K562 (cell line): ENCODE measurements at regions not wholly inside any gene's neighbourhood (a gene's known extent, or its start where the extent isn't known, plus 50 kb on each side); places are given as distances from the start of the nearest gene placed in this dataset.

Experiments
- ATAC-seq: fragments of 200-7000 bp; cut with Tn5 transposase; 3 replicates; pipeline ENCODE4 v1.9.1; 2020; ENCODE audit warnings: moderate library complexity
- BruUV-seq: library from RNA; stranded (reverse); fragments of 400-500 nt; replicated peaks from 2 replicates; lab custom pipeline; 2021; lab: Mats Ljungman, UMichigan
- CTCF ChIA-PET: fragments of 300-600 bp; formaldehyde crosslinking; extraction: SDS; loops from one replicate; lab custom pipeline; 2021; ENCODE audit warnings: low intra/inter-chr PET ratio; lab: Yijun Ruan, JAX
- POLR2A ChIA-PET: fragments of 300-600, 350-650 bp; sonication (Branson Sonifier 250); formaldehyde crosslinking; extraction: SDS; loops from one replicate; lab custom pipeline; 2021; ENCODE audit warnings: antibody characterized with exemption, inconsistent platforms; lab: Yijun Ruan, JAX
- DNase-seq, 4 experiments: peaks; one replicate each; pipeline versions ENCODE4 v3.0.0 to v3.0.0-alpha.2; 2011 to 2018; ENCODE audit warnings: low spot score in 3 of 4, mixed read lengths in 3 of 4; ENCODE audit errors: extremely low read depth in 1 of 4
- FAIRE-seq: peaks from 2 replicates; lab custom pipeline; 2011; peaks lifted over from hg19 to GRCh38; lab: Jason Lieb, UNC
- H2AFZ ChIP-seq: 2 replicates; pipeline ENCODE4 v1.6.0; 2011; ENCODE audit warnings: low read depth, low read length, control low read depth, inconsistent platforms
- H3K27ac ChIP-seq: fragments of 200-600 bp; 3 replicates; pipeline ENCODE4 v1.8.0; 2011; ENCODE audit warnings: low read depth, mild to moderate bottlenecking, control low read depth, inconsistent platforms, low read length, moderate library complexity, mixed read lengths; ENCODE audit errors: extremely low read depth
- H3K27me3 ChIP-seq, 2 experiments: fragments of 300-600 bp in 1 of 2; 2 replicates in 1 of 2; 3 replicates in 1 of 2; pipeline versions ENCODE4 v1.6.0 to v1.8.0; 2011; ENCODE audit warnings: inconsistent platforms in 2 of 2, low read length in 2 of 2, mild to moderate bottlenecking in 1 of 2, mixed read lengths in 1 of 2, moderate library complexity in 1 of 2; ENCODE audit not compliant: control insufficient read depth in 2 of 2, insufficient read depth in 2 of 2
- H3K36me3 ChIP-seq: fragments of 300-600 bp; 3 replicates; pipeline ENCODE4 v1.8.0; 2011; ENCODE audit warnings: mild to moderate bottlenecking, low read length, inconsistent platforms; ENCODE audit not compliant: control insufficient read depth, insufficient read depth
- H3K4me1 ChIP-seq, 2 experiments: fragments of 200-600 bp in 1 of 2; replicated peaks in 1 of 2; 2 replicates in 1 of 2; 3 replicates in 1 of 2; pipeline versions ENCODE4 v1.5.1 to v1.8.0; 2011; ENCODE audit warnings: inconsistent platforms in 2 of 2, low read length in 2 of 2, mild to moderate bottlenecking in 1 of 2, mixed read lengths in 1 of 2, moderate library complexity in 1 of 2; ENCODE audit not compliant: control insufficient read depth in 2 of 2, insufficient read depth in 2 of 2
- H3K4me2 ChIP-seq: 2 replicates; pipeline ENCODE4 v1.6.1; 2011; ENCODE audit warnings: low read length, control low read depth, inconsistent platforms, mixed read lengths; ENCODE audit not compliant: insufficient read depth
- H3K4me3 ChIP-seq: fragments of 200-600 bp; sonication (generic), shearing (Covaris generic); 2 replicates; pipeline ENCODE4 v1.5.1; 2016; ENCODE audit warnings: control low read depth, inconsistent platforms
- H3K79me2 ChIP-seq: fragments of 200-600 bp; 3 replicates; pipeline ENCODE4 v1.8.0; 2011; ENCODE audit warnings: low read length, inconsistent platforms; ENCODE audit not compliant: control insufficient read depth, insufficient read depth
- H3K9ac ChIP-seq, 2 experiments: 2 replicates each; pipeline versions ENCODE4 v1.6.0 to v1.6.1; 2011; ENCODE audit warnings: low read depth in 2 of 2, low read length in 2 of 2, control low read depth in 1 of 2, inconsistent platforms in 1 of 2, mild to moderate bottlenecking in 1 of 2, mixed read lengths in 1 of 2; ENCODE audit not compliant: insufficient read depth in 1 of 2
- H3K9me1 ChIP-seq: one replicate; pipeline ENCODE4 v1.6.0; 2011; ENCODE audit warnings: inconsistent platforms, mild to moderate bottlenecking, low read length, moderate library complexity; ENCODE audit not compliant: control insufficient read depth, insufficient read depth
- H3K9me3 ChIP-seq: replicated peaks from 2 replicates; pipeline ENCODE4 v1.5.1; 2011; ENCODE audit warnings: low read depth, low read length, inconsistent platforms; ENCODE audit not compliant: control insufficient read depth, insufficient read depth
- H4K20me1 ChIP-seq: replicated peaks from 2 replicates; pipeline ENCODE4 v1.6.1; 2011; ENCODE audit warnings: low read length, inconsistent platforms, mixed read lengths; ENCODE audit not compliant: control insufficient read depth, insufficient read depth
- BMI1 ChIP-seq: fragments of 150-350 bp; IDR thresholded peaks from 2 replicates; pipeline ENCODE4 v1.6.1; 2014; ENCODE audit warnings: low read length
- BRF1 ChIP-seq: IDR thresholded peaks from 3 replicates; pipeline ENCODE4 v1.6.1; 2011; ENCODE audit warnings: borderline replicate concordance, mild to moderate bottlenecking; ENCODE audit not compliant: insufficient read length; ENCODE audit errors: extremely low read depth
- CCAR2 ChIP-seq: fragments of 200-400 bp; formaldehyde crosslinking; IDR thresholded peaks from 2 replicates; pipeline ENCODE4 v1.6.1; 2017; ENCODE audit warnings: mild to moderate bottlenecking, low read depth, low read length
- CCNT2 ChIP-seq: IDR thresholded peaks from 2 replicates; pipeline ENCODE4 v1.6.1; 2011; ENCODE audit warnings: borderline replicate concordance, low read depth, mild to moderate bottlenecking, moderate library complexity, mixed read lengths, low read length; ENCODE audit not compliant: insufficient read length; ENCODE audit errors: extremely low read depth
- FOXA1 ChIP-seq: fragments of 450-650 bp; IDR thresholded peaks from 2 replicates; pipeline ENCODE4 v1.6.1; 2016; ENCODE audit warnings: mild to moderate bottlenecking, borderline replicate concordance
- KDM2B ChIP-seq: fragments of 250-450 bp; sonication (Bioruptor Pico); IDR thresholded peaks from 2 replicates; pipeline ENCODE4 v1.8.0; 2021; ENCODE audit warnings: mild to moderate bottlenecking, moderate library complexity
- KLF13 ChIP-seq: fragments of 450-650 bp; IDR thresholded peaks from 2 replicates; pipeline ENCODE4 v1.6.1; 2016; ENCODE audit warnings: missing genetic modification characterization, low read depth, mild to moderate bottlenecking, missing compliant biosample characterization, moderate library complexity, borderline replicate concordance
- SMARCE1 ChIP-seq: fragments of 450-650 bp; IDR thresholded peaks from 2 replicates; pipeline ENCODE4 v1.7.1; 2016; ENCODE audit warnings: mild to moderate bottlenecking
- SNRNP70 ChIP-seq: fragments of 200-400 bp; formaldehyde crosslinking; optimal IDR thresholded peaks from 2 replicates; pipeline ENCODE3; 2017; ENCODE audit warnings: low read depth, low read length
- YY1 ChIP-seq, 3 experiments: IDR thresholded peaks; 2 replicates each; pipeline ENCODE4 v1.6.1; 2011; ENCODE audit warnings: low read length in 2 of 3, mild to moderate bottlenecking in 2 of 3, moderate library complexity in 2 of 3, borderline replicate concordance in 1 of 3, control low read depth in 1 of 3, low read depth in 1 of 3; ENCODE audit not compliant: insufficient read depth in 3 of 3, insufficient replicate concordance in 2 of 3, control insufficient read depth in 1 of 3, insufficient read length in 1 of 3; ENCODE audit errors: extremely low read depth in 1 of 3
- WGBS: fragments of 100-300 bp; shearing (Covaris generic); methylation state at CpG from one replicate; pipeline ENCODE4 v1.1.6; 2016; ENCODE audit warnings: low coverage, mixed read lengths; ENCODE audit not compliant: insufficient coverage; ENCODE audit errors: missing lambda C conversion rate; 5-methylcytosine and 5-hydroxymethylcytosine counted together
- in situ Hi-C: fragments of 300-500 bp; cut with MboI; formaldehyde crosslinking; loops from 4 replicates; pipeline ENCODE4 v1.15.0; 2018; ENCODE audit warnings: inconsistent platforms, mixed read lengths
- intact Hi-C: fragments of 100-400 bp; cut with micrococcal nuclease; formaldehyde crosslinking; loops from 2 replicates; pipeline ENCODE4 v1.14.2; 2022
- TF ChIP-seq, protein P1 (sequence below): fragments of 250-450 bp; sonication (Bioruptor Pico); IDR thresholded peaks from 2 replicates; pipeline ENCODE4 v1.8.0; 2021; ENCODE audit warnings: mild to moderate bottlenecking, moderate library complexity

DNA sequence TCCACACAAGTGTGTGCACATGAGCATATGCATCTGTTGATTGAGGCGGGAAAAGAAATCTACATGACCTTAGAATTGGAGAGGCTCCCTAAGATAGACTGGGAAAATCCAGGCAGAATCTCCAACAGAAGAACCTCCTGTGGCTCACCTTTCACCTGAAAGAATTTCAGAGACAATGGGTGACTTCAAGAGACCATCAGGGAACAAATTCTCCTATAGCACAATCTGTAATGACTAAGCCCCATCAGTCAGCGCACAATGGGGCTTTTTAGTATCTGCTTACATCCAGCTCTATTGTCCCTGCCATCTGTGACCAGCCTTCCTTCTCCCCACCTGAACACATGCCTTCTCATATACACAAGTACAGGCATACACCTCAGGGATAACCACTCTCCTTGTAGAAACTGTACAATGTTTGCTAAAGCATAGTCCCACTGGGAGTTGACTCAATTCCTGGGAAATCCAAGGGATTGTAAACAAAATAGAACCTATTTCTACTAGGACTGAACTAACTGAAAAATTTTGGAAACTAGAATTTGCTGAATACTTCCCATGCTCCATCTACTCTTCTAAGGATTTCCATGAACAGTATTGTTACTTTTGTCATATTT lies 150.8 kb upstream of the STXBP5 start:
- intact Hi-C loops (no loop called here), in situ Hi-C loops (no loop called here)
- 70% methylated on average over 2 of the region's 2 CpGs for WGBS
- no peaks in the 10 kb centered on the region for H4K20me1 ChIP-seq
- DNase-seq (no peak), FAIRE-seq (no peak), ATAC-seq (no peak)
- no TSS peak for BruUV-seq
- H3K4me1 ChIP-seq, result peaks cover 0 to 9% of the 10 kb centered on the region in 2 experiments; a peak in 2 of 5 replicates
- H3K9ac ChIP-seq, result no peak overlapping the region
- no peaks in the 10 kb centered on the region for H3K36me3 ChIP-seq
- TF ChIP-seq BRF1 (no peak), BMI1 (no peak), SNRNP70 (no peak), YY1 (IDR thresholded peaks at IDR 0.05; ENCODE audit: borderline replicate concordance in 1 of 3, control insufficient read depth in 1 of 3, extremely low read depth in 1 of 3, insufficient read depth in 3 of 3, insufficient read length in 1 of 3, insufficient replicate concordance in 2 of 3, low read depth in 1 of 3, low read length in 2 of 3) (no peak), SMARCE1 (no peak), FOXA1 (no peak), CCNT2 (no peak), CCAR2 (no peak), KDM2B (CRISPR knock-in tag) (no peak), KLF13 (no peak)
- TF ChIP-seq, protein P1, sequence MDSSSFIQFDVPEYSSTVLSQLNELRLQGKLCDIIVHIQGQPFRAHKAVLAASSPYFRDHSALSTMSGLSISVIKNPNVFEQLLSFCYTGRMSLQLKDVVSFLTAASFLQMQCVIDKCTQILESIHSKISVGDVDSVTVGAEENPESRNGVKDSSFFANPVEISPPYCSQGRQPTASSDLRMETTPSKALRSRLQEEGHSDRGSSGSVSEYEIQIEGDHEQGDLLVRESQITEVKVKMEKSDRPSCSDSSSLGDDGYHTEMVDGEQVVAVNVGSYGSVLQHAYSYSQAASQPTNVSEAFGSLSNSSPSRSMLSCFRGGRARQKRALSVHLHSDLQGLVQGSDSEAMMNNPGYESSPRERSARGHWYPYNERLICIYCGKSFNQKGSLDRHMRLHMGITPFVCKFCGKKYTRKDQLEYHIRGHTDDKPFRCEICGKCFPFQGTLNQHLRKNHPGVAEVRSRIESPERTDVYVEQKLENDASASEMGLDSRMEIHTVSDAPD, result no peak
- H3K27ac ChIP-seq, result no peak overlapping the region
- H3K4me2 ChIP-seq, result no peak overlapping the region
- ChIA-PET POLR2A (interaction anchor here (2.1 kb wide), 1 partner anchor 10 kb away, joined by 6 read pairs; no protein-coding TSS in a partner anchor), CTCF (no interaction called here)
- no peak overlapping the region for H2AFZ ChIP-seq
- H3K79me2 ChIP-seq, result no peaks in the 10 kb centered on the region
- H3K9me1 ChIP-seq, result no peaks in the 10 kb centered on the region
- H3K27me3 ChIP-seq, result no peaks in the 10 kb centered on the region
- H3K9me3 ChIP-seq, result no peaks in the 10 kb centered on the region
- no peak overlapping the region for H3K4me3 ChIP-seq
